BJ (cell line): ENCODE measurements at regions not wholly inside any gene's neighbourhood (a gene's known extent, or its start where the extent isn't known, plus 50 kb on each side); places are given as distances from the start of the nearest gene placed in this dataset.

ENCODE experiments used
- CTCF ChIA-PET: fragments of 350-600 bp; formaldehyde crosslinking; extraction: SDS; loops from one replicate; lab custom pipeline; 2021; ENCODE audit warnings: antibody characterized with exemption, inconsistent platforms; lab: Yijun Ruan, JAX
- POLR2A ChIA-PET: fragments of 300-600 bp; sonication (Branson Sonifier 250); formaldehyde crosslinking; extraction: SDS; loops from one replicate; lab custom pipeline; 2021; ENCODE audit warnings: antibody characterized with exemption; lab: Charles Lee
- DNase-seq: peaks from one replicate; pipeline ENCODE4 v3.0.0-alpha.2; 2011; ENCODE audit warnings: low read depth
- H3K27me3 ChIP-seq: 2 replicates; pipeline ENCODE4 v1.6.0; 2011; ENCODE audit warnings: low read length; ENCODE audit not compliant: control insufficient read depth, insufficient read depth
- H3K36me3 ChIP-seq: 2 replicates; pipeline ENCODE4 v1.5.1; 2011; ENCODE audit warnings: low read length; ENCODE audit not compliant: control insufficient read depth, insufficient read depth
- H3K4me3 ChIP-seq: 2 replicates; pipeline ENCODE4 v1.5.1; 2011; ENCODE audit warnings: low read depth, mild to moderate bottlenecking, control low read depth, low read length
- CTCF ChIP-seq: IDR thresholded peaks from 2 replicates; pipeline ENCODE4 v1.5.1; 2011; ENCODE audit warnings: low read depth, mild to moderate bottlenecking, control low read depth, inconsistent platforms, low read length, moderate library complexity; ENCODE audit not compliant: insufficient read depth

- ChIA-PET POLR2A (no interaction called here), CTCF (interaction anchor here (0.7 kb wide), 1 partner anchor 74 kb away, joined by 3 read pairs; no protein-coding TSS in a partner anchor)
- TF ChIP-seq CTCF = no peak
- no peaks in the 10 kb centered on the region for H3K27me3 ChIP-seq
- H3K4me3 ChIP-seq = no peak overlapping the region
- H3K36me3 ChIP-seq = no peaks in the 10 kb centered on the region
- DNase-seq = no peak
Measured at GRCh38 chr7:18174996-18175395, 147.3 kb upstream of the PRPS1L1 start.

- Histone ChIP-seq H3K4me3 (no peak overlapping the region), H3K27me3 (no peaks in the 10 kb centered on the region), H3K36me3 (no peaks in the 10 kb centered on the region)
- DNase-seq = no peak
- TF ChIP-seq CTCF = no peak
- POLR2A ChIA-PET = no interaction called here
- CTCF ChIA-PET = interaction anchor here (0.5 to 0.7 kb wide), 2 partner anchors 73 to 83 kb away, joined by 3 read pairs; no protein-coding TSS in a partner anchor
Measured at GRCh38 chr7:18175801-18176450, 148.3 kb upstream of the PRPS1L1 start.

GRCh38 chr7:18177129-18177814, 149.6 kb upstream of the PRPS1L1 start:
- no peak for TF ChIP-seq CTCF
- CTCF ChIA-PET = no interaction called here
- DNase-seq = no peak
- POLR2A ChIA-PET = no interaction called here
- Histone ChIP-seq H3K27me3 (no peaks in the 10 kb centered on the region), H3K36me3 (no peaks in the 10 kb centered on the region), H3K4me3 (no peak overlapping the region)

- no peak for DNase-seq
- Histone ChIP-seq H3K4me3 (no peak overlapping the region), H3K36me3 (no peaks in the 10 kb centered on the region), H3K27me3 (no peaks in the 10 kb centered on the region)
- CTCF ChIA-PET = interaction anchor here (1.6 kb wide), 1 partner anchor 408 kb away, joined by 4 read pairs; no protein-coding TSS in a partner anchor
- no peak for TF ChIP-seq CTCF
- POLR2A ChIA-PET = no interaction called here
Measured at GRCh38 chr7:18177815-18178660, 150.4 kb upstream of the PRPS1L1 start.

GRCh38 chr7:18179093-18179492, 151.4 kb upstream of the PRPS1L1 start:
- ChIA-PET CTCF (interaction anchor here (1.6 kb wide), 1 partner anchor 409 kb away, joined by 4 read pairs; no protein-coding TSS in a partner anchor), POLR2A (no interaction called here)
- TF ChIP-seq CTCF = no peak
- Histone ChIP-seq H3K27me3 (no peaks in the 10 kb centered on the region), H3K36me3 (no peaks in the 10 kb centered on the region), H3K4me3 (no peak overlapping the region)
- DNase-seq = no peak
